ENCODE measurements at regions not wholly inside any gene's neighbourhood (a gene's known extent, or its start where the extent isn't known, plus 50 kb on each side); places are given as distances from the start of the nearest gene placed in this dataset.

DNA sequence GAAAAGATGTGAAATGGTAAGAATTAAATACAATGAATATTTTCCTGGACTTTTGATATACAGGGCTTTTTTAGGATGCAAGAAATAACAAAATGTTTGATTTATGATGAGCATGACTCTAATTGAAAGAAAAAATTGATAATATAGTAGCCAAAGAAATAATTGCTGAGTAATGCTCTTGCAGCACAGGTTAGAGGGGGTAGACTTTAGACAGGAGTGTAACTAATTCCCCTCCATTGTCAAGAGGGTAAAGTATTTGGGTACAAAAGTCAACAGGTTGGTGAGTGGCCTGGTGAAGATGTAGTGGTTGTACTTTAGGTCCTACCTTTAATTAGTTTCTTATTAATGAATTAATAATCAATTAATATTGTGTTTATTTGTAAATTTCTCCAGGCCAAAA is 912.3 kb downstream of the KCNJ2 start:
- H3K4me2 ChIP-seq: no peak overlapping the region
- no peak for DNase-seq
- H3F3A ChIP-seq (ENCODE audit: insufficient read depth, low read depth): no peaks in the 10 kb centered on the region; the same call in 1 of the 2 replicates
- no peak overlapping the region for H3K27ac ChIP-seq
- peaks cover 6% of the 10 kb centered on the region; the same call in 1 of the 2 replicates for H3K9me3 ChIP-seq (ENCODE audit: insufficient read depth, low read depth)
- H3K4me1 ChIP-seq (replicated peaks; ENCODE audit: insufficient read depth): no peaks in the 10 kb centered on the region
- no peak for TF ChIP-seq EZH2 (IDR thresholded peaks at IDR 0.05; ENCODE audit: low read depth)
- TF ChIP-seq CTCF (conservative IDR thresholded peaks at IDR 0.05): no peak
- H3K9me2 ChIP-seq (ENCODE audit: insufficient read depth): no peaks in the 10 kb centered on the region
- no peak overlapping the region for H2AFZ ChIP-seq
- H3K36me3 ChIP-seq (ENCODE audit: low read depth): no peaks in the 10 kb centered on the region
- POLR2A ChIA-PET (ENCODE audit: unreplicated experiment): interaction anchor here (0.7 kb wide), 1 partner anchor 680 kb away, joined by 5 read pairs; no protein-coding TSS in a partner anchor
- H4K20me1 ChIP-seq (ENCODE audit: insufficient read depth): no peaks in the 10 kb centered on the region
- no TSS peak for BruUV-seq (replicated peaks)
- H3K4me3 ChIP-seq: no peak overlapping the region
- intact Hi-C loops (cut with micrococcal nuclease; ENCODE audit: unreplicated experiment): loop anchor here (10.0 kb wide), 1 partner anchor 1033 kb away; no protein-coding TSS in a partner anchor
- CTCF ChIA-PET: no interaction called here
- no peaks in the 10 kb centered on the region for H3K79me2 ChIP-seq (ENCODE audit: low read depth)
- H3K27me3 ChIP-seq (ENCODE audit: insufficient read depth, low read depth): no peaks in the 10 kb centered on the region

DNA sequence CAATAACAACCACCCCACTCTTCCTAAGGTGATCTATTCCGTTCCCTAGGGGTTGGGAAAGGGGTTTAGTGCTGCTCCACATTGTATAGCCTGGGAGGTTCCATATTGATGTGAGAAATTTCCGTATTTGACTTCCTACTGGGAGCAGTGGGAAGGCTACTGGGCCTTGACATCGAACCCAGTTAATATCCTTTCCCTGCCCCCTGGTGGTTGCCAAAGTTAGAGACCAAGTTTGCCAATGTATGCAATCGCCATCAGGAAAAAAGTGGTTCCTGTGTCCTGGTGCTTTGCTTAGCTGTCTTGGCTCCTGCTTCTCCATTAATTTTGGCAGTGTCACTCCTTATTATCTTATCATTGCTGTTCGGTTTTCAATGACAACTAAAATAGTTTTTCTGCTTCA is 914.9 kb downstream of the KCNJ2 start:
- POLR2A ChIA-PET (ENCODE audit: unreplicated experiment): no interaction called here
- BruUV-seq (replicated peaks): no TSS peak
- CTCF ChIA-PET: no interaction called here
- Histone ChIP-seq H4K20me1 (ENCODE audit: insufficient read depth) (no peaks in the 10 kb centered on the region), H3K4me3 (no peak overlapping the region), H3K27ac (no peak overlapping the region), H3K27me3 (ENCODE audit: insufficient read depth, low read depth) (no peaks in the 10 kb centered on the region), H3K36me3 (ENCODE audit: low read depth) (no peaks in the 10 kb centered on the region), H3K9me3 (ENCODE audit: insufficient read depth, low read depth) (peaks cover 6% of the 10 kb centered on the region; the same call in 1 of the 2 replicates), H2AFZ (no peak overlapping the region), H3K4me1 (replicated peaks; ENCODE audit: insufficient read depth) (no peaks in the 10 kb centered on the region), H3K4me2 (no peak overlapping the region), H3K9me2 (ENCODE audit: insufficient read depth) (no peaks in the 10 kb centered on the region), H3F3A (ENCODE audit: insufficient read depth, low read depth) (no peaks in the 10 kb centered on the region; the same call in 1 of the 2 replicates), H3K79me2 (ENCODE audit: low read depth) (no peaks in the 10 kb centered on the region)
- DNase-seq: no peak
- intact Hi-C loops (cut with micrococcal nuclease; ENCODE audit: unreplicated experiment): loop anchor here (10.0 kb wide), 1 partner anchor 1031 kb away; no protein-coding TSS in a partner anchor
- TF ChIP-seq EZH2 (IDR thresholded peaks at IDR 0.05; ENCODE audit: low read depth) (no peak), CTCF (conservative IDR thresholded peaks at IDR 0.05) (peak; percentile 48)

DNA sequence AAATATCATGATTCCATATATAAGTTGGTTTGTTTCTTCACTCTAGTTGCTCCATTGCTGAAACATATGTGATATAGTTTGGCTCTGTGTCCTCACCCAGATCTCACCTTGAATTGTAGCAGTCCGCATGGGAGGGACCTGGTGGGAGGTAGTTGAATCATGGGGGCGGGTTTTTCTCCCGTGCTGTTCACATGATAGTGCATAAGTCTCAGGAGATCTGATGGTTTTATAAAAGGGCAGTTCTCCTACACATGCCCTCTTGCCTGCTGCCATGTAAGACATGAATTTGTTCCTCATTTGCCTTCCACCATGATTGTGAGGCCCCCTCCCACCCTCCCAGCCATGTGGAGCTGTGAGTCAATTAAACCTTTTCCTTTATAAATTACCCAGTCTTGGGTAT is 915.5 kb downstream of the KCNJ2 start:
- H3K27ac ChIP-seq: no peak overlapping the region
- H3K27me3 ChIP-seq (ENCODE audit: insufficient read depth, low read depth): no peaks in the 10 kb centered on the region
- H4K20me1 ChIP-seq (ENCODE audit: insufficient read depth): no peaks in the 10 kb centered on the region
- CTCF ChIA-PET: interaction anchor here (0.6 to 0.7 kb wide), 2 partner anchors 318 to 1461 kb away, joined by 3 to 4 read pairs; no protein-coding TSS in a partner anchor
- no peaks in the 10 kb centered on the region for H3K79me2 ChIP-seq (ENCODE audit: low read depth)
- no peaks in the 10 kb centered on the region; the same call in 1 of the 2 replicates for H3F3A ChIP-seq (ENCODE audit: insufficient read depth, low read depth)
- no peak overlapping the region for H2AFZ ChIP-seq
- peaks cover 6% of the 10 kb centered on the region; the same call in 1 of the 2 replicates for H3K9me3 ChIP-seq (ENCODE audit: insufficient read depth, low read depth)
- H3K4me2 ChIP-seq: no peak overlapping the region
- POLR2A ChIA-PET (ENCODE audit: unreplicated experiment): no interaction called here
- intact Hi-C loops (cut with micrococcal nuclease; ENCODE audit: unreplicated experiment): loop anchor here (10.0 kb wide), 1 partner anchor 1030 kb away; no protein-coding TSS in a partner anchor
- H3K4me3 ChIP-seq: no peak overlapping the region
- no peaks in the 10 kb centered on the region for H3K36me3 ChIP-seq (ENCODE audit: low read depth)
- H3K9me2 ChIP-seq (ENCODE audit: insufficient read depth): no peaks in the 10 kb centered on the region
- no peak for DNase-seq
- no peaks in the 10 kb centered on the region for H3K4me1 ChIP-seq (replicated peaks; ENCODE audit: insufficient read depth)
- TF ChIP-seq EZH2 (IDR thresholded peaks at IDR 0.05; ENCODE audit: low read depth): no peak
- no peak for TF ChIP-seq CTCF (conservative IDR thresholded peaks at IDR 0.05)
- BruUV-seq (replicated peaks): no TSS peak

All from PC-9 (cell line).